SJCRH30 (cell line): ENCODE measurements at regions not wholly inside any gene's neighbourhood (a gene's known extent, or its start where the extent isn't known, plus 50 kb on each side); places are given as distances from the start of the nearest gene placed in this dataset.
A peak's percentile ranks its signal among the peaks of the same experiment; 100 is the strongest.

Experiments
- DNase-seq, 2 experiments: peaks; one replicate each; pipeline ENCODE4 v3.0.0-alpha.2; 2015 to 2020
- H3K27ac ChIP-seq: fragments of 250-450 bp; sonication (Bioruptor Pico); 2 replicates; pipeline ENCODE4 v1.5.1; 2020; ENCODE audit warnings: mild to moderate bottlenecking, moderate library complexity
- H3K27me3 ChIP-seq: fragments of 250-450 bp; sonication (Bioruptor Pico); 2 replicates; pipeline ENCODE4 v1.5.1; 2020; ENCODE audit warnings: mild to moderate bottlenecking, moderate library complexity
- H3K36me3 ChIP-seq: fragments of 250-450 bp; sonication (Bioruptor Pico); 2 replicates; pipeline ENCODE4 v1.5.1; 2020; ENCODE audit warnings: mild to moderate bottlenecking, moderate library complexity
- H3K4me1 ChIP-seq: fragments of 250-450 bp; sonication (Bioruptor Pico); 2 replicates; pipeline ENCODE4 v1.5.1; 2020; ENCODE audit warnings: mild to moderate bottlenecking, moderate library complexity
- H3K4me3 ChIP-seq: fragments of 250-450 bp; sonication (Bioruptor Pico); 2 replicates; pipeline ENCODE4 v1.5.1; 2020; ENCODE audit warnings: mild to moderate bottlenecking, moderate library complexity
- H3K9me3 ChIP-seq: fragments of 250-450 bp; sonication (Bioruptor Pico); replicated peaks from 2 replicates; pipeline ENCODE4 v1.5.1; 2020; ENCODE audit warnings: mild to moderate bottlenecking, moderate library complexity

- no peaks in the 10 kb centered on the region for H3K9me3 ChIP-seq
- no peak for DNase-seq
- H3K27ac ChIP-seq: no peak overlapping the region
- H3K4me3 ChIP-seq: no peak overlapping the region
- no peaks in the 10 kb centered on the region for H3K27me3 ChIP-seq
- no peaks in the 10 kb centered on the region for H3K4me1 ChIP-seq
- no peaks in the 10 kb centered on the region for H3K36me3 ChIP-seq
Observed at GRCh38 chr13:69545551-69545950, 562.1 kb upstream of the ATXN8OS start.

- peak in 1 of 2 experiments; percentile 14 for DNase-seq
- H3K27me3 ChIP-seq: no peaks in the 10 kb centered on the region
- H3K36me3 ChIP-seq: no peaks in the 10 kb centered on the region
- H3K27ac ChIP-seq: no peak overlapping the region
- H3K4me3 ChIP-seq: no peak overlapping the region
- no peaks in the 10 kb centered on the region for H3K9me3 ChIP-seq
- no peaks in the 10 kb centered on the region for H3K4me1 ChIP-seq
Observed at GRCh38 chr13:69524459-69525150, 583.0 kb upstream of the ATXN8OS start.

- Histone ChIP-seq H3K4me1 (no peaks in the 10 kb centered on the region), H3K27me3 (no peaks in the 10 kb centered on the region)
- no peak for DNase-seq
Observed at GRCh38 chr13:69496981-69497380, 610.6 kb upstream of the ATXN8OS start.

GRCh38 chr13:69495096-69495495, 612.5 kb upstream of the ATXN8OS start:
- no peaks in the 10 kb centered on the region for H3K9me3 ChIP-seq
- no peak for DNase-seq

More at GRCh38 chr13:69496981-69497380, 610.6 kb upstream of the ATXN8OS start:
- no peak overlapping the region for H3K27ac ChIP-seq
- H3K4me3 ChIP-seq: no peak overlapping the region
- no peaks in the 10 kb centered on the region for H3K36me3 ChIP-seq
- no peaks in the 10 kb centered on the region for H3K9me3 ChIP-seq

GRCh38 chr13:69487576-69487975, 620.0 kb upstream of the ATXN8OS start:
- DNase-seq: no peak
- no peak overlapping the region for H3K4me3 ChIP-seq

More at GRCh38 chr13:69495096-69495495, 612.5 kb upstream of the ATXN8OS start:
- H3K27me3 ChIP-seq: no peaks in the 10 kb centered on the region
- H3K36me3 ChIP-seq: no peaks in the 10 kb centered on the region
- no peak overlapping the region for H3K4me3 ChIP-seq
- H3K4me1 ChIP-seq: no peaks in the 10 kb centered on the region
- H3K27ac ChIP-seq: no peak overlapping the region

GRCh38 chr13:69485991-69486592, 621.5 kb upstream of the ATXN8OS start:
- Histone ChIP-seq H3K4me1 (no peaks in the 10 kb centered on the region), H3K9me3 (no peaks in the 10 kb centered on the region), H3K4me3 (no peak overlapping the region), H3K27me3 (no peaks in the 10 kb centered on the region), H3K27ac (no peak overlapping the region), H3K36me3 (no peaks in the 10 kb centered on the region)
- no peak for DNase-seq

More at GRCh38 chr13:69487576-69487975, 620.0 kb upstream of the ATXN8OS start:
- Histone ChIP-seq H3K9me3 (no peaks in the 10 kb centered on the region), H3K27me3 (no peaks in the 10 kb centered on the region), H3K36me3 (no peaks in the 10 kb centered on the region), H3K27ac (no peak overlapping the region), H3K4me1 (no peaks in the 10 kb centered on the region)

- H3K4me3 ChIP-seq: no peak overlapping the region
- no peak overlapping the region for H3K27ac ChIP-seq
- no peaks in the 10 kb centered on the region for H3K9me3 ChIP-seq
Observed at GRCh38 chr13:69477451-69477850, 630.2 kb upstream of the ATXN8OS start.

GRCh38 chr13:69474011-69474685, 633.5 kb upstream of the ATXN8OS start:
- H3K9me3 ChIP-seq: no peaks in the 10 kb centered on the region
- no peak overlapping the region for H3K4me3 ChIP-seq
- DNase-seq: no peak
- no peaks in the 10 kb centered on the region for H3K36me3 ChIP-seq
- no peak overlapping the region for H3K27ac ChIP-seq
- H3K4me1 ChIP-seq: no peaks in the 10 kb centered on the region
- H3K27me3 ChIP-seq: no peaks in the 10 kb centered on the region

More at GRCh38 chr13:69477451-69477850, 630.2 kb upstream of the ATXN8OS start:
- H3K27me3 ChIP-seq: no peaks in the 10 kb centered on the region
- no peak for DNase-seq
- H3K4me1 ChIP-seq: no peaks in the 10 kb centered on the region
- H3K36me3 ChIP-seq: no peaks in the 10 kb centered on the region

- DNase-seq: no peak
- no peaks in the 10 kb centered on the region for H3K36me3 ChIP-seq
- H3K4me1 ChIP-seq: no peaks in the 10 kb centered on the region
- no peak overlapping the region for H3K27ac ChIP-seq
- no peak overlapping the region for H3K4me3 ChIP-seq
- H3K9me3 ChIP-seq: no peaks in the 10 kb centered on the region
- no peaks in the 10 kb centered on the region for H3K27me3 ChIP-seq
Observed at GRCh38 chr13:69468624-69469023, 639.0 kb upstream of the ATXN8OS start.

- Histone ChIP-seq H3K36me3 (no peaks in the 10 kb centered on the region), H3K27ac (no peak overlapping the region), H3K4me1 (no peaks in the 10 kb centered on the region), H3K27me3 (no peaks in the 10 kb centered on the region), H3K4me3 (no peak overlapping the region), H3K9me3 (no peaks in the 10 kb centered on the region; the same call in 1 of the 2 replicates)
- DNase-seq: no peak
Observed at GRCh38 chr13:69461397-69461796, 646.2 kb upstream of the ATXN8OS start.

- no peaks in the 10 kb centered on the region; the same call in 1 of the 2 replicates for H3K9me3 ChIP-seq
- H3K4me3 ChIP-seq: no peak overlapping the region
- H3K4me1 ChIP-seq: no peaks in the 10 kb centered on the region
- H3K27me3 ChIP-seq: no peaks in the 10 kb centered on the region
- no peaks in the 10 kb centered on the region for H3K36me3 ChIP-seq
- no peak overlapping the region for H3K27ac ChIP-seq
- no peak for DNase-seq
Observed at GRCh38 chr13:69459346-69459745, 648.3 kb upstream of the ATXN8OS start.

- H3K4me1 ChIP-seq: no peaks in the 10 kb centered on the region
- no peaks in the 10 kb centered on the region for H3K36me3 ChIP-seq
- H3K4me3 ChIP-seq: no peak overlapping the region
- H3K27ac ChIP-seq: no peak overlapping the region
- no peaks in the 10 kb centered on the region; the same call in 1 of the 2 replicates for H3K9me3 ChIP-seq
- DNase-seq: no peak
- H3K27me3 ChIP-seq: no peaks in the 10 kb centered on the region
Observed at GRCh38 chr13:69458013-69458412, 649.6 kb upstream of the ATXN8OS start.

GRCh38 chr13:69450245-69450644, 657.4 kb upstream of the ATXN8OS start:
- Histone ChIP-seq H3K36me3 (no peaks in the 10 kb centered on the region), H3K4me3 (no peak overlapping the region), H3K27ac (no peak overlapping the region), H3K4me1 (no peaks in the 10 kb centered on the region), H3K27me3 (no peaks in the 10 kb centered on the region), H3K9me3 (no peaks in the 10 kb centered on the region)
- no peak for DNase-seq

- no peaks in the 10 kb centered on the region for H3K36me3 ChIP-seq
- H3K27ac ChIP-seq: no peak overlapping the region
- no peaks in the 10 kb centered on the region for H3K4me1 ChIP-seq
- H3K4me3 ChIP-seq: no peak overlapping the region
- H3K27me3 ChIP-seq: no peaks in the 10 kb centered on the region
- DNase-seq: no peak
- no peaks in the 10 kb centered on the region for H3K9me3 ChIP-seq
Observed at GRCh38 chr13:69425235-69425634, 682.4 kb upstream of the ATXN8OS start.

- peak; percentile 22 to 42 for DNase-seq
- no peaks in the 10 kb centered on the region for H3K9me3 ChIP-seq
- no peaks in the 10 kb centered on the region for H3K36me3 ChIP-seq
- H3K27me3 ChIP-seq: no peaks in the 10 kb centered on the region
- H3K4me3 ChIP-seq: no peak overlapping the region
- H3K4me1 ChIP-seq: no peaks in the 10 kb centered on the region
- H3K27ac ChIP-seq: no peak overlapping the region
Observed at GRCh38 chr13:69423844-69424243, 683.8 kb upstream of the ATXN8OS start.
